Right lobe of liver (tissue), 6 donors: ENCODE measurements at regions not wholly inside any gene's neighbourhood (a gene's known extent, or its start where the extent isn't known, plus 50 kb on each side); places are given as distances from the start of the nearest gene placed in this dataset.
A peak's percentile ranks its signal among the peaks of the same experiment; 100 is the strongest.

Experiments used
- ATAC-seq, 4 donors: fragments of 200-7000 bp; cut with Tn5 transposase; one replicate each; pipeline ENCODE4 v1.9.1; 2020; ENCODE audit warnings: mild to moderate bottlenecking in 4 of 4, moderate library complexity in 4 of 4
- DNase-seq, 3 donors: peaks; one replicate each; pipeline ENCODE4 v3.0.0-alpha.2; 2020
- H3K27ac ChIP-seq, 3 donors: fragments of 200-600 bp; one replicate each; pipeline ENCODE4 v1.8.0; 2022
- H3K27me3 ChIP-seq, 2 donors: fragments of 200-600 bp; one replicate each; pipeline ENCODE4 v1.8.0; 2022
- H3K36me3 ChIP-seq, 4 donors: fragments of 200-600 bp; sonication (generic) in 1 of 4; one replicate each; pipeline versions ENCODE4 v1.5.1 to v1.8.0; 2017 to 2022; ENCODE audit warnings: control low read depth in 1 of 4
- H3K4me1 ChIP-seq, 4 donors: fragments of 200-600 bp; sonication (generic) in 1 of 4; one replicate each; pipeline versions ENCODE4 v1.5.1 to v1.8.0; 2017 to 2022; ENCODE audit warnings: control low read depth in 1 of 4
- H3K4me3 ChIP-seq, 3 donors: fragments of 200-600 bp; one replicate each; pipeline ENCODE4 v1.8.0; 2022
- H3K9me3 ChIP-seq, 4 donors: fragments of 200-600 bp; sonication (generic) in 1 of 4; one replicate each; pipeline versions ENCODE4 v1.5.1 to v1.8.0; 2017 to 2022; ENCODE audit warnings: control low read depth in 1 of 4
- POLR2A ChIP-seq: fragments of 450-650 bp; IDR thresholded peaks from one replicate; pipeline ENCODE4 v1.6.1; 2017; ENCODE audit warnings: antibody characterized with exemption, mild to moderate bottlenecking
- WGBS: methylation state at CpG from one replicate; pipeline ENCODE4 v1.1.6; 2018; ENCODE audit warnings: low coverage, low lambda C conversion rate; ENCODE audit not compliant: insufficient coverage; ENCODE audit errors: missing lambda C conversion rate; 5-methylcytosine and 5-hydroxymethylcytosine counted together
- intact Hi-C, 2 donors: fragments of 100-400 bp; cut with DNase I; formaldehyde crosslinking; loops; one replicate each; pipeline versions ENCODE4 v1.11.2 to v1.14.1; 2022
- microRNA counts: library from miRNA; unstranded; fragments of <30 nt; microRNA quantifications from one replicate; lab custom pipeline; 2016
- microRNA-seq, 2 donors: library from miRNA; unstranded; fragments of <30 nt; microRNA quantifications; one replicate each; pipeline ENCODE4, GENCODE V29; 2019 to 2020
- small RNA-seq, 2 experiments: library from RNA; depleted of rRNA; stranded (forward); fragments of <200 nt; gene quantifications; one replicate each; pipeline ENCODE3, GENCODE V24; 2016
- TF ChIP-seq, protein P1 (sequence below), 4 donors: fragments of 200-600 bp in 3 of 4; fragments of 450-650 bp in 1 of 4; IDR thresholded peaks; one replicate each; pipeline versions ENCODE4 v1.5.1 to v1.8.0; 2016 to 2022; ENCODE audit warnings: antibody characterized with exemption in 4 of 4, mild to moderate bottlenecking in 2 of 4
- donor health status: DM: no; HTN: yes; CAD: no.
- donor health status: DM: no; HTN: no; CAD: no.
- donor health status: DM: no; HTN: no; CAD: no.
- donor health status: DM: no; HTN: yes; CAD: no.
- donor health status: DM: no; HTN: yes; CAD: no.

DNA sequence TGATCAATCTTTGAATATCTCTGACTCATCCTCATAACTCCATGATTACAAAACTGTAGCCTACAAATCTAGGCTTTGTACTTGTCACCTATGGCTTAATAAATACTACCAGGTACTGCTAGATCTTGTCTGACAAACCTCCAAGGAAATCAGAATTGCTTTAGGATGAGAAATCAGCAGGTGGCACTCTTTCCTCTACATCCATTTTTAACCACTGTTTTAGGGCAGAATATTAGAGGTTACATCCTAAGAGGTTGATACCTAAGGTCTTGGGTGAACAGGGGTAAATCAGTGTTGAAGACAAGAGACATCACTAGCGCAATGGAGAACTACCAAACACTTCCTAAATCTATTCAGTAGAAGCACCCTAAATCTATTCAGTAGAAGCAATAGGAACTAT lies 63.1 kb upstream of the SOX5 start:
- Histone ChIP-seq H3K4me1 (no peaks in the 10 kb centered on the region), H3K4me3 (no peak overlapping the region), H3K9me3 (no peaks in the 10 kb centered on the region), H3K27me3 (no peaks in the 10 kb centered on the region), H3K27ac (no peak overlapping the region), H3K36me3 (no peaks in the 10 kb centered on the region)
- 91% methylated on average over 1 of the region's 1 CpG for WGBS
- no peak for TF ChIP-seq POLR2A
- TF ChIP-seq, protein P1, sequence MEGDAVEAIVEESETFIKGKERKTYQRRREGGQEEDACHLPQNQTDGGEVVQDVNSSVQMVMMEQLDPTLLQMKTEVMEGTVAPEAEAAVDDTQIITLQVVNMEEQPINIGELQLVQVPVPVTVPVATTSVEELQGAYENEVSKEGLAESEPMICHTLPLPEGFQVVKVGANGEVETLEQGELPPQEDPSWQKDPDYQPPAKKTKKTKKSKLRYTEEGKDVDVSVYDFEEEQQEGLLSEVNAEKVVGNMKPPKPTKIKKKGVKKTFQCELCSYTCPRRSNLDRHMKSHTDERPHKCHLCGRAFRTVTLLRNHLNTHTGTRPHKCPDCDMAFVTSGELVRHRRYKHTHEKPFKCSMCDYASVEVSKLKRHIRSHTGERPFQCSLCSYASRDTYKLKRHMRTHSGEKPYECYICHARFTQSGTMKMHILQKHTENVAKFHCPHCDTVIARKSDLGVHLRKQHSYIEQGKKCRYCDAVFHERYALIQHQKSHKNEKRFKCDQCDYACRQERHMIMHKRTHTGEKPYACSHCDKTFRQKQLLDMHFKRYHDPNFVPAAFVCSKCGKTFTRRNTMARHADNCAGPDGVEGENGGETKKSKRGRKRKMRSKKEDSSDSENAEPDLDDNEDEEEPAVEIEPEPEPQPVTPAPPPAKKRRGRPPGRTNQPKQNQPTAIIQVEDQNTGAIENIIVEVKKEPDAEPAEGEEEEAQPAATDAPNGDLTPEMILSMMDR (IDR thresholded peaks at IDR 0.05), result peak in 3 of 4 donors; percentile 28 to 48 (median 38)
- ATAC-seq, result peak; percentile 53 to 69 (median 65)
- no peak for DNase-seq
- intact Hi-C loops, result no loop called here

DNA sequence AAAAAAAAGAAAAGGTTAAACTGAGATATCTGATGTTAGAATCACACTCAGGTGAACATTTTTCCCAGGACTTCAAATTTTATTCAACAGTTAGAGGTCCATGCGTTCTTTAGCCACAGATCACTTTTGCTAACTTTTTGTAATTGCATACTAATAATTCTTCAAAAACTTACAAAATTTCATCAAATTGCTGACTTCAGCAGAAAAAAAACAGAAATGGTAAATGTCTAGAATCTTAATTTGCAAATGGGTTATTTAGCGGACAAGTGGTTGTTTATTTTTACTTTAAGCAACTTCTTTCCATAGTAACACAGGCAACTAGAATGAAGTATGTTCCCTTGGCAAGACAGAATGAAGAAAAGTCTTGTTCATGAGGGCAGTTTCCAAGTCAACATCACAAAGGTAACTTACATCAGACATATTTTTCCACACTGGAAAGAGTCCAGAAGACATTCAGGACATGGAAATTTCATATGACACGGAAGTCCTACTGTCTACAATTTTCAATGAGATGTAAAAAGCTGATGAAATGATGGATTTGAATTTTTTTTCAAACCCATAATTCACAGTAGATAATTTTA lies 62.5 kb upstream of the SOX5 start:
- 84% methylated on average over 3 of the region's 3 CpGs for WGBS
- no peak for ATAC-seq

DNA sequence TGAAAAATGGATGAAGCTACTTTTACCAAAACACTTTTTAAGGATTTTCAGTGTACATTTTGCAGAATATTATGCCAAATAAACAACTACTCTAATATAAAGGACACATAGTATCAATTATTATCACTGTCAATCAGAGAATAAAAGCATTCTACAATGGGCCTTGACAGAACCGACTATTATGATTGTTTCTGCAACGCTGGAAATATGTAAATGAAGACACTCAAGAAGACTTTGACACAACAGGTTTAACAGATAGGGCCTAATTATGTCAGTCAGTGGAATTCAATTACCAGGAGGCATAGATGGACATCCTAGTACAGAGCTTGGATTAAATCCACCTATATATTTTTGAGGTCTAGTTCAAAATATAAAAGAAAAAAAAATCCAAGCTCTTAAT lies 58.7 kb upstream of the SOX5 start:
- Histone ChIP-seq H3K9me3 (no peaks in the 10 kb centered on the region), H3K36me3 (no peaks in the 10 kb centered on the region), H3K27me3 (no peaks in the 10 kb centered on the region), H3K4me3 (no peak overlapping the region), H3K27ac (no peak overlapping the region), H3K4me1 (no peaks in the 10 kb centered on the region)
- intact Hi-C loops, result no loop called here
- ATAC-seq (no peak), DNase-seq (no peak)
- 67% methylated on average over 2 of the region's 2 CpGs for WGBS
- TF ChIP-seq, protein P1 (IDR thresholded peaks at IDR 0.05), result no peak
- TF ChIP-seq POLR2A, result no peak

More for the DNA sequence above, 62.5 kb upstream of the SOX5 start:
- Histone ChIP-seq H3K4me3 (no peak overlapping the region), H3K27ac (no peak overlapping the region), H3K36me3 (no peaks in the 10 kb centered on the region), H3K9me3 (no peaks in the 10 kb centered on the region), H3K4me1 (no peaks in the 10 kb centered on the region), H3K27me3 (no peaks in the 10 kb centered on the region)
- intact Hi-C loops, result no loop called here
- DNase-seq, result no peak
- TF ChIP-seq POLR2A, result no peak

MicroRNAs encoded in the stretch of these regions (microRNA counts, 767-probe panel; counts per million panel counts)
- microRNA hsa-miR-920 (lab: Ali Mortazavi, UCI), result 237 counts per million

Small RNA genes in the stretch of these regions (microRNA-seq; reads per million reads assigned to microRNA genes)
- 0 reads per million in 2 donors for gene MIR920

Small RNA genes in the stretch of these regions (small RNA-seq; reads per million reads assigned to genes)
- 0 reads per million in 2 experiments for gene MIR920
- 0.10 to 0.13 reads per million in 2 experiments for gene RN7SL38P
